ENCODE measurements at regions not wholly inside any gene's neighbourhood (a gene's known extent, or its start where the extent isn't known, plus 50 kb on each side); places are given as distances from the start of the nearest gene placed in this dataset.
A peak's percentile ranks its signal among the peaks of the same experiment; 100 is the strongest.

- DNase-seq = no peak
- Histone ChIP-seq H3K27me3 (ENCODE audit: insufficient read depth, low read depth) (no peaks in the 10 kb centered on the region), H3K36me3 (ENCODE audit: low read depth) (no peaks in the 10 kb centered on the region), H4K20me1 (ENCODE audit: insufficient read depth) (no peaks in the 10 kb centered on the region), H3K9me3 (ENCODE audit: insufficient read depth, low read depth) (no peaks in the 10 kb centered on the region), H2AFZ (no peak overlapping the region), H3K9me2 (ENCODE audit: insufficient read depth) (no peaks in the 10 kb centered on the region), H3K4me1 (replicated peaks; ENCODE audit: insufficient read depth) (peaks cover 65% of the 10 kb centered on the region), H3K4me3 (no peak overlapping the region), H3K4me2 (no peak overlapping the region), H3K27ac (no peak overlapping the region), H3K79me2 (ENCODE audit: low read depth) (no peaks in the 10 kb centered on the region), H3F3A (ENCODE audit: insufficient read depth, low read depth) (peaks cover 60% of the 10 kb centered on the region)
- ChIA-PET CTCF (no interaction called here), POLR2A (ENCODE audit: unreplicated experiment) (no interaction called here)
- intact Hi-C loops (cut with micrococcal nuclease; ENCODE audit: unreplicated experiment) = loop anchor here (2.0 kb wide), 1 partner anchor 163 kb away; no protein-coding TSS in a partner anchor
- TF ChIP-seq, protein P1, sequence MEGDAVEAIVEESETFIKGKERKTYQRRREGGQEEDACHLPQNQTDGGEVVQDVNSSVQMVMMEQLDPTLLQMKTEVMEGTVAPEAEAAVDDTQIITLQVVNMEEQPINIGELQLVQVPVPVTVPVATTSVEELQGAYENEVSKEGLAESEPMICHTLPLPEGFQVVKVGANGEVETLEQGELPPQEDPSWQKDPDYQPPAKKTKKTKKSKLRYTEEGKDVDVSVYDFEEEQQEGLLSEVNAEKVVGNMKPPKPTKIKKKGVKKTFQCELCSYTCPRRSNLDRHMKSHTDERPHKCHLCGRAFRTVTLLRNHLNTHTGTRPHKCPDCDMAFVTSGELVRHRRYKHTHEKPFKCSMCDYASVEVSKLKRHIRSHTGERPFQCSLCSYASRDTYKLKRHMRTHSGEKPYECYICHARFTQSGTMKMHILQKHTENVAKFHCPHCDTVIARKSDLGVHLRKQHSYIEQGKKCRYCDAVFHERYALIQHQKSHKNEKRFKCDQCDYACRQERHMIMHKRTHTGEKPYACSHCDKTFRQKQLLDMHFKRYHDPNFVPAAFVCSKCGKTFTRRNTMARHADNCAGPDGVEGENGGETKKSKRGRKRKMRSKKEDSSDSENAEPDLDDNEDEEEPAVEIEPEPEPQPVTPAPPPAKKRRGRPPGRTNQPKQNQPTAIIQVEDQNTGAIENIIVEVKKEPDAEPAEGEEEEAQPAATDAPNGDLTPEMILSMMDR (conservative IDR thresholded peaks at IDR 0.05) = no peak
- no peak for TF ChIP-seq EZH2 (IDR thresholded peaks at IDR 0.05; ENCODE audit: low read depth)
- BruUV-seq (replicated peaks) = no TSS peak
Measured at GRCh38 chr6:106749609-106750008, 120.2 kb downstream of the QRSL1 start.

DNA sequence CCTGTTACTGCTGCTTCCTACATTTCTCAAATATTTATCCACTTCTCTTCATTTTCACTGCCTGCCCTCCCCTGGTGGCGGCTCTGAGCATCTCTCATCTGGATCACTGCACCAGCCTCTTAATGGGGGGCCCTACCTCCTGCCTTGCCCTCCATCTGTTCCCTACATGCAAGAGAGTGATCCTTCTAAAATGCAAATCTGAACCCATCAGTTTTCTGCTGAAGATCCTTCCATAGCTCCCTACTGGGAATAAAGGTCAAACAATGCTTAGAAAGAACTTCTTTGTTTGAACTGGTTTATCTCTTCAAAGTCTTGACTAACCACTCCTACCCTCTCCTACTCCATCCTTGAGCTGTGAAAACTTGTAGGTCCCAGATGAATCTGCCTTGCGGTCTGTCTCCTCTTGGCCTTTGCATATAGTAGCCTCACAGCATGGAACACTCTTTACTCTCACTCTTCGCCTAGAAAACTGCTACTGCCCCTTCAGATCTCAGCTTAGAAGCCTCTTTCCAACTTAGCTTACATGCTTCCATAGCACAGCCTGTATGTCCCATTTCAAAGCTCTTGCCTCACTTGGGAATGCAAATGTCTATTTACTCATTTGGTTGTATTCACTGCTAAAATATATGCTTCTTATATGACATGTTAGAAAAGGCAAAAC, 119.3 kb downstream of the QRSL1 start:
- no TSS peak for BruUV-seq (replicated peaks)
- Histone ChIP-seq H3K27ac (peak overlapping the region; percentile 98; the same call in 1 of the 2 replicates), H4K20me1 (ENCODE audit: insufficient read depth) (no peaks in the 10 kb centered on the region), H3K4me1 (replicated peaks; ENCODE audit: insufficient read depth) (peaks cover 73% of the 10 kb centered on the region), H3K36me3 (ENCODE audit: low read depth) (no peaks in the 10 kb centered on the region), H3K79me2 (ENCODE audit: low read depth) (no peaks in the 10 kb centered on the region), H2AFZ (no peak overlapping the region), H3K9me2 (ENCODE audit: insufficient read depth) (no peaks in the 10 kb centered on the region), H3F3A (ENCODE audit: insufficient read depth, low read depth) (peaks cover 63% of the 10 kb centered on the region), H3K4me3 (no peak overlapping the region), H3K9me3 (ENCODE audit: insufficient read depth, low read depth) (no peaks in the 10 kb centered on the region), H3K4me2 (0 out of 2 replicates have a peak overlapping the region, but pooled peaks have one; percentile 69), H3K27me3 (ENCODE audit: insufficient read depth, low read depth) (no peaks in the 10 kb centered on the region)
- DNase-seq = no peak
- CTCF ChIA-PET = no interaction called here
- POLR2A ChIA-PET (ENCODE audit: unreplicated experiment) = no interaction called here
- TF ChIP-seq EZH2 (IDR thresholded peaks at IDR 0.05; ENCODE audit: low read depth) = no peak
- TF ChIP-seq, protein P1 (conservative IDR thresholded peaks at IDR 0.05) = no peak
- intact Hi-C loops (cut with micrococcal nuclease; ENCODE audit: unreplicated experiment) = no loop called here

DNA sequence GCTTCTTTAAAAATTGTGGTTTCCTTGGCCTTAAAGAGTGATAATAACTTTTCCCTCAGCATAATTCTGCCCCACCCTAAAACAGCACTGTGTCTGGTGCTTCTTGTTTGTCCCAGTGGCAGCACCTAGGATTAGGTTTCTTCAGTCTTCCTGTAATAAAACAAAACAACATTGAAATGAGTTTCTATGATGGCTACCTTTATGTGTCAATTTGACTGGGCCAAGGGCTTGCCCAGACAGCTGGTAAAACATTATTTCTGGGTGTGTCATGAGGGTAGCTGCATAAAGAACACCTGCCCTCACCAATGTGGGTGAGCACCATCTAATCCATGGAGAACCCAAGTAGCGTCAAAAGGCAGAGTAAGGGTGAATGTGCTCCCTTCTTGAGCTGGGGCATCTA, 117.8 kb downstream of the QRSL1 start:
- Histone ChIP-seq H3K4me3 (peak overlapping the region; percentile 12; the same call in 1 of the 2 replicates), H3K36me3 (ENCODE audit: low read depth) (no peaks in the 10 kb centered on the region), H4K20me1 (ENCODE audit: insufficient read depth) (no peaks in the 10 kb centered on the region), H3K27ac (peak overlapping the region; percentile 98), H2AFZ (no peak overlapping the region), H3F3A (ENCODE audit: insufficient read depth, low read depth) (peaks cover 61% of the 10 kb centered on the region), H3K27me3 (ENCODE audit: insufficient read depth, low read depth) (no peaks in the 10 kb centered on the region), H3K9me2 (ENCODE audit: insufficient read depth) (no peaks in the 10 kb centered on the region), H3K9me3 (ENCODE audit: insufficient read depth, low read depth) (no peaks in the 10 kb centered on the region), H3K4me1 (replicated peaks; ENCODE audit: insufficient read depth) (peaks cover 67% of the 10 kb centered on the region), H3K4me2 (peak overlapping the region; percentile 69), H3K79me2 (ENCODE audit: low read depth) (no peaks in the 10 kb centered on the region)
- TF ChIP-seq, protein P1 (conservative IDR thresholded peaks at IDR 0.05) = no peak
- TF ChIP-seq EZH2 (IDR thresholded peaks at IDR 0.05; ENCODE audit: low read depth) = no peak
- ChIA-PET CTCF (no interaction called here), POLR2A (ENCODE audit: unreplicated experiment) (interaction anchor here (0.5 to 1.0 kb wide), 4 partner anchors 52 to 171 kb away, joined by 3 to 11 read pairs (median 4); no protein-coding TSS in a partner anchor)
- TSS peak; percentile 87 for BruUV-seq (replicated peaks)
- peak in 1 of 2 experiments; percentile 76 for DNase-seq
- intact Hi-C loops (cut with micrococcal nuclease; ENCODE audit: unreplicated experiment) = no loop called here

All from PC-9 (cell line).